ENCODE measurements at regions not wholly inside any gene's neighbourhood (a gene's known extent, or its start where the extent isn't known, plus 50 kb on each side); places are given as distances from the start of the nearest gene placed in this dataset.
"Not testable (repeated sequence)": the region's sequence is repeated elsewhere in the genome, so short reads cannot be mapped to it uniquely, and the experiment has no call there.

DNA sequence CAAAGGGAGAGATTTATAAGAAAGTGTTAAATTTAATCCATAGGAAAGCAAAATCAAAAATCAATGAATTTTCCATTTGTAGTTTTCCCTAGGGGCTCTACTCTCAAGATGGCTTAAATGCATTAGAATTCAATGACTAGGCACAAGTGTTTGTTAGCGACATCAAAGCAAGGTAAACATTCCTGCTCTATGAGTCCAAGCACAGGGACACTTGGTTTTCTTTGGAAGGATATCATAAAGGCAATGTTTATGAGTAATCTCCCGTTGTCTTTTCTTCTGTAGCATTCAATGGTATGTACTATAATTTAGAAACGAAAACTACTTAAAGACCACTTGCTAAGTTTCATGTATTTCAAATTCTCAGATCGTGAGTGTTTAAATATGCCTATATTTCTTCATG, 54.8 kb upstream of the ZNF717 start:
- not testable (repeated sequence) for DNase-seq (ENCODE audit: insufficient read length, low spot score); FAIRE-seq

DNA sequence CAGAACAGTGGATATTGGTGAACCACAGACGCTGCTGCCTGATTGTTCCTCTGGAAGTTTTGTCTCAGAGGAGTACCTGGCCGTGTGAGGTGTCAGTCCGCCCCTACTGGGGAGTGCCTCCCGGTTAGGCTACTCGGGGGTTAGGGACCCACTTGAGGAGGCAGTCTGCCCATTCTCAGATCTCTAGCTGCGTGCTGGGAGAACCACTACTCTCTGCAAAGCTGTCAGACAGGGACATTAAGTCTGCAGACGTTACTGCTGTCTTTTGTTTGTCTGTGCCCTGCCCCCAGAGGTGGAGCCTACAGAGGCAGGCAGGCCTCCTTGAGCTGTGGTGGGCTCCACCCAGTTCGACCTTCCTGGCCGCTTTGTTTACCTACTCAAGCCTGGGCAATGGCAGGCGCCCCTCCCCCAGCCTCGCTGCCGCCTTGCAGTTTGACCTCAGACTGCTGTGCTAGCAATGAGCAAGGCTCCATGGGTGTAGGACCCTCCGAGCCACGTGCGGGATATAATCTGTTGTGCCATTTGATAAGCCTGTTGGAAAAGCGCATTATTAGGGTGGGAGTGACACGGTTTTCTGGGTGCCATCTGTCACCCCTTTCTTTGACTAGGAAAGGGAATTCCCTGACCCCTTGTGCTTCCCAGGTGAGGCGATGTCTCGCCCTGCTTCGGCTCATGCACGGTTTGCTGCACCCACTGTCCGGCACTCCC, 65.1 kb upstream of the ZNF717 start:
- not testable (repeated sequence) for FAIRE-seq; DNase-seq (ENCODE audit: insufficient read length, low spot score)

DNA sequence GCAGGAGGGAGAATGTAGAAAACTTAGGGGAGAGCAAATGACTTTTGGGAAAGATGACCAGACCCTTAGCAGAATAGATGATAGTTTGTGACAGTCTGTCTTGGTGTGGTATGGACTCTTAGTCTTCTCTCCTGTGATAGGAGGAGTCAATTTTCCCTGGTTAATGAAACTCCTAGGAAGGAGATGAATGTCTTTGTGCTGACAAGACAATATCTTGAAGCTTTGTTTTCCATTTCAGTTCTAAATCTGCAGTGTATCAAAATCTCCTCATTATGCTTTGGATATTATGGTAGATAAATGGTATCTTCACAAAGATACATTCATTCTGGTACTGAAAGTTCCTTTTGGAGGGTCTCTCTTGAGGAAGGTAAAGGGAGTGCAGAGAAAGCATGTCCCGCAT, 77.8 kb upstream of the ZNF717 start:
- no peak for FAIRE-seq
- no peak for TF ChIP-seq CTCF (IDR thresholded peaks at IDR 0.05; ENCODE audit: insufficient read depth, missing control alignments)
- DNase-seq (ENCODE audit: insufficient read length, low spot score) = no peak

- no peak for DNase-seq (ENCODE audit: insufficient read length, low spot score)
- FAIRE-seq = no peak
- no peak for TF ChIP-seq CTCF (IDR thresholded peaks at IDR 0.05; ENCODE audit: insufficient read depth, missing control alignments)
Measured at GRCh38 chr3:75863878-75864277, 78.5 kb upstream of the ZNF717 start.

DNA sequence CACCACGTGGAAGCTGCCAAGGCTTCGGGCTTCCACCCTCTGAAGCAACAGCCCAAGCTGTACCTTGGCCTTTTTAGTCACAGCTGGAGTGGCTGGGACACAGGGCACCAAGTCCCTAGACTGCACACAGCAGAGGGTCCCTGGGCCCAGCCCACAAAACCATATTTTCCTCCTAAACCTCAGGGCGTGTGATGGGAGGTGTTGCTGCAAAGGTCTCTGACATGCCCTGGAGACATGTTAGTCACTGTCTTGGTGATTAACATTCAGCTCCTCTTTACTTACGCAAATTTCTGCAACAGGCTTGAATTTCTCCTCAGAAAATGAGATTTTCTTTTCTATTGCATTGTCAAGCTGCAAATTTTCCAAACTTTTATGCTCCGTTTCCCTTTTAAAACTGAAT, 98.4 kb upstream of the ZNF717 start:
- not testable (repeated sequence) for DNase-seq (ENCODE audit: insufficient read length, low spot score); FAIRE-seq

DNA sequence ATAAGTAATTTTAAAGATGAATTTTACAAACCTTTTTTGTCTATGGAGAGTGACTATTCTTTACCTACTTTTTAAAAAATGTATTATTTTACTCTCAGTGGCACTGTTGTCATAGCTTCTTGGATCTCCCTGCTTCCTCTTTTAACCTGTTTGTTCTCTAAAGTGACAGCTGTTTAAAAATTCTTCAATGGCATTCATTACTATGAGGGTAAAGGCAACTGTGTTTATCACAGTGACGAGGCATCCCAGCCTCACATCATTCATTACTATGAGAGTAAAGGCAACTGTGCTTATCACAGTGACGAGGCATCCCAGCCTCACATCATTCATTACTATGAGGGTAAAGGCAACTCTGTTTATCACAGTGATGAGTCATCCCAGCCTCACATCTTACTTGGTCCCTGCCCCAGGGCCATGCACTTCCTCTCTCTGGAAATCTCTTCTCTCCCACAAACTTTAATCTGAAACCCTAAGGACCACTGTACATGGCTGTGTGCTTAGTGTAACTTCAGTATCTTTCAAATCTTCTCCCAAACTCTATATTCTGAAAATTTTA, 101.7 kb upstream of the ZNF717 start:
- DNase-seq (ENCODE audit: insufficient read length, low spot score) (no peak), FAIRE-seq (no peak)
- TF ChIP-seq CTCF (IDR thresholded peaks at IDR 0.05; ENCODE audit: insufficient read depth, missing control alignments) = no peak

- no peak for TF ChIP-seq CTCF (IDR thresholded peaks at IDR 0.05; ENCODE audit: insufficient read depth, missing control alignments)
- no peak for FAIRE-seq
Measured at GRCh38 chr3:75894234-75894633, 108.9 kb upstream of the ZNF717 start.

GRCh38 chr3:75896265-75896664, 110.9 kb upstream of the ZNF717 start:
- DNase-seq (ENCODE audit: insufficient read length, low spot score) = no peak
- no peak for FAIRE-seq
- TF ChIP-seq CTCF (IDR thresholded peaks at IDR 0.05; ENCODE audit: insufficient read depth, missing control alignments) = no peak

More at GRCh38 chr3:75894234-75894633, 108.9 kb upstream of the ZNF717 start:
- DNase-seq (ENCODE audit: insufficient read length, low spot score) = no peak

DNA sequence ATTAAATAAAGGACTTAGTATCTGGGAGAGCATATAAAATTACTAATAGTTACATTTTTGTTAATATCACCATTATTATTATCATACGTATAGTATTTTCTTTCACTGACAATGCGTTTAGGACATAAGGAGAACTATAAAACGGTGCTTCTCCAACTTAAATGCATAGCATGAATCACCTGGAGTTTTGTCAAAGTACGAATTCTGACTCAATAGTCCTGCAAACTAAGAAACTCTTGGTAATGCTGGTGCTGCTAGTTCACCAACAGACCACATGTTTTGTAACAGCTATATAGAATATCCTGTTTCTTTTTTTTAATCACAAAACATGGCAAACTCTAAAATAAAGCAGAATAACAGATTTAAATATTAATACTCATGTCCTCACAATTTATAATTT, 116.1 kb upstream of the ZNF717 start:
- not testable (repeated sequence) for DNase-seq (ENCODE audit: insufficient read length, low spot score); FAIRE-seq

Measured in D721Med (cell line).